Right atrium auricular region (tissue), 2 donors: ENCODE measurements at regions not wholly inside any gene's neighbourhood (a gene's known extent, or its start where the extent isn't known, plus 50 kb on each side); places are given as distances from the start of the nearest gene placed in this dataset.

Experiments used
- DNase-seq: peaks from one replicate; pipeline ENCODE4 v3.0.0-alpha.2; 2019; ENCODE audit warnings: low spot score
- H3K27ac ChIP-seq, 2 donors: fragments of 200-600 bp; sonication (generic); 1 replicate in 1 of 2; 2 replicates in 1 of 2; pipeline ENCODE4 v1.5.1; 2016 to 2019
- H3K27me3 ChIP-seq, 2 donors: fragments of 200-600 bp; sonication (generic); one replicate each; pipeline versions ENCODE4 v1.5.1 to v1.6.0; 2017 to 2019
- H3K36me3 ChIP-seq: fragments of 200-600 bp; sonication (generic); one replicate; pipeline ENCODE4 v1.5.1; 2016
- H3K4me1 ChIP-seq, 2 donors: fragments of 200-600 bp; sonication (generic); one replicate each; pipeline versions ENCODE4 v1.5.1 to v1.6.0; 2017 to 2019
- H3K4me3 ChIP-seq, 2 donors: fragments of 200-600 bp; sonication (generic); 1 replicate in 1 of 2; 2 replicates in 1 of 2; pipeline ENCODE4 v1.5.1; 2017 to 2019; ENCODE audit warnings: mild to moderate bottlenecking in 1 of 2, moderate library complexity in 1 of 2
- H3K9me3 ChIP-seq, 2 donors: fragments of 200-600 bp; sonication (generic); one replicate each; pipeline ENCODE4 v1.5.1; 2019
- CTCF ChIP-seq, 2 donors: fragments of 200-600 bp; sonication (generic); IDR thresholded peaks; one replicate each; pipeline ENCODE4 v1.5.1; 2019; ENCODE audit warnings: antibody characterized with exemption in 2 of 2

GRCh38 chr6:111983193-111983592 lies 70.7 kb upstream of the CCN6 start:
- H3K36me3 ChIP-seq, result no peaks in the 10 kb centered on the region
- no peak overlapping the region for H3K4me3 ChIP-seq
- no peaks in the 10 kb centered on the region for H3K9me3 ChIP-seq
- no peaks in the 10 kb centered on the region for H3K4me1 ChIP-seq
- no peaks in the 10 kb centered on the region for H3K27me3 ChIP-seq
- TF ChIP-seq CTCF (IDR thresholded peaks at IDR 0.05), result no peak
- H3K27ac ChIP-seq, result no peak overlapping the region
- DNase-seq, result no peak

GRCh38 chr6:111984081-111984480 lies 69.8 kb upstream of the CCN6 start:
- Histone ChIP-seq H3K27me3 (no peaks in the 10 kb centered on the region), H3K4me1 (no peaks in the 10 kb centered on the region), H3K9me3 (no peaks in the 10 kb centered on the region), H3K4me3 (no peak overlapping the region), H3K36me3 (no peaks in the 10 kb centered on the region), H3K27ac (no peak overlapping the region)
- TF ChIP-seq CTCF (IDR thresholded peaks at IDR 0.05), result no peak
- DNase-seq, result no peak

- H3K4me3 ChIP-seq, result no peak overlapping the region
- no peaks in the 10 kb centered on the region for H3K36me3 ChIP-seq
- H3K27me3 ChIP-seq, result no peaks in the 10 kb centered on the region
- no peak overlapping the region for H3K27ac ChIP-seq
- no peak for TF ChIP-seq CTCF (IDR thresholded peaks at IDR 0.05)
- H3K9me3 ChIP-seq, result no peaks in the 10 kb centered on the region
- H3K4me1 ChIP-seq, result no peaks in the 10 kb centered on the region
- DNase-seq, result no peak
These were observed 69.2 kb upstream of the CCN6 start for GRCh38 chr6:111984516-111985201.

GRCh38 chr6:111985202-111985731 lies 68.6 kb upstream of the CCN6 start:
- Histone ChIP-seq H3K9me3 (no peaks in the 10 kb centered on the region), H3K4me1 (no peaks in the 10 kb centered on the region), H3K27me3 (no peaks in the 10 kb centered on the region), H3K4me3 (no peak overlapping the region), H3K27ac (no peak overlapping the region), H3K36me3 (no peaks in the 10 kb centered on the region)
- no peak for DNase-seq
- TF ChIP-seq CTCF (IDR thresholded peaks at IDR 0.05), result no peak

- Histone ChIP-seq H3K4me1 (no peaks in the 10 kb centered on the region), H3K4me3 (no peak overlapping the region)
- TF ChIP-seq CTCF (IDR thresholded peaks at IDR 0.05), result no peak
These were observed 67.3 kb upstream of the CCN6 start for GRCh38 chr6:111986651-111987050.

GRCh38 chr6:111987295-111987694 lies 66.6 kb upstream of the CCN6 start:
- Histone ChIP-seq H3K9me3 (no peaks in the 10 kb centered on the region), H3K4me1 (no peaks in the 10 kb centered on the region), H3K27ac (no peak overlapping the region), H3K36me3 (no peaks in the 10 kb centered on the region), H3K27me3 (no peaks in the 10 kb centered on the region), H3K4me3 (no peak overlapping the region)
- no peak for DNase-seq
- TF ChIP-seq CTCF (IDR thresholded peaks at IDR 0.05), result no peak

More at GRCh38 chr6:111986651-111987050, 67.3 kb upstream of the CCN6 start:
- H3K36me3 ChIP-seq, result no peaks in the 10 kb centered on the region
- DNase-seq, result no peak
- no peaks in the 10 kb centered on the region for H3K27me3 ChIP-seq
- H3K9me3 ChIP-seq, result no peaks in the 10 kb centered on the region
- no peak overlapping the region for H3K27ac ChIP-seq
